Duodenal mucosa (tissue), 2 donors: ENCODE measurements at regions not wholly inside any gene's neighbourhood (a gene's known extent, or its start where the extent isn't known, plus 50 kb on each side); places are given as distances from the start of the nearest gene placed in this dataset.

Experiments used
- H3K27ac ChIP-seq: one replicate; pipeline ENCODE4 v1.7.0; 2013; ENCODE audit warnings: low read depth, low read length
- H3K27me3 ChIP-seq, 2 donors: one replicate each; pipeline ENCODE4 v1.7.0; 2013; ENCODE audit warnings: low read length in 2 of 2, control low read depth in 1 of 2; ENCODE audit not compliant: insufficient read depth in 2 of 2, control insufficient read depth in 1 of 2
- H3K36me3 ChIP-seq, 2 donors: one replicate each; pipeline ENCODE4 v1.7.0; 2013; ENCODE audit warnings: low read length in 2 of 2, control low read depth in 1 of 2; ENCODE audit not compliant: insufficient read depth in 2 of 2, control insufficient read depth in 1 of 2
- H3K4me1 ChIP-seq, 2 donors: one replicate each; pipeline ENCODE4 v1.7.0; 2013; ENCODE audit warnings: low read length in 2 of 2, control low read depth in 1 of 2; ENCODE audit not compliant: insufficient read depth in 2 of 2, control insufficient read depth in 1 of 2
- H3K4me3 ChIP-seq, 2 donors: one replicate each; pipeline ENCODE4 v1.7.0; 2013; ENCODE audit warnings: low read length in 2 of 2, low read depth in 1 of 2
- H3K9ac ChIP-seq, 2 donors: one replicate each; pipeline ENCODE4 v1.7.0; 2013; ENCODE audit warnings: low read length in 2 of 2, low read depth in 1 of 2
- H3K9me3 ChIP-seq, 2 donors: one replicate each; pipeline ENCODE4 v1.7.0; 2013; ENCODE audit warnings: low read length in 2 of 2, control low read depth in 1 of 2; ENCODE audit not compliant: control insufficient read depth in 1 of 2

DNA sequence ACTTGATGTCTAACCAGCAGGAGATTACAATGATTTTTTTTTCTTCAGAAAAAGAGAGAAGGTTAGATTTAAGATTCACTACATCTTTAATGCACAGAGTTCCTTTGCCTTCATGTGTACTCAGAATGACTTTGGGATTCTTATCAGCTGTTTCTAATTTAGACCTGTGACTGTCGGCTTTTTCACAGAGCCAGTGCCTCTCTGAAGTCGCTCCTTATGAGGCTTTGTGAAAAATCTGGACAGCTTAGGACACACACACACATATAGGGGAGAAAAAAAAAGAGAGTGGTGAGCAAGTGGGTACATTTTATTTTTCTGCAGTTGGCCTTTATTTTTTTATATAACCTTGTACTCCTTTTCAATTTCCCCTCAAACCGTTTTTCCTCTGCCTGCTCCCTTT, 893.1 kb upstream of the CELF4 start:
- no peak overlapping the region for H3K9ac ChIP-seq
- H3K4me3 ChIP-seq = no peak overlapping the region
- H3K9me3 ChIP-seq = peaks cover 0 to 4% of the 10 kb centered on the region in 2 donors
- H3K27ac ChIP-seq = no peak overlapping the region
- no peaks in the 10 kb centered on the region for H3K4me1 ChIP-seq
- H3K36me3 ChIP-seq = no peaks in the 10 kb centered on the region
- no peaks in the 10 kb centered on the region for H3K27me3 ChIP-seq

DNA sequence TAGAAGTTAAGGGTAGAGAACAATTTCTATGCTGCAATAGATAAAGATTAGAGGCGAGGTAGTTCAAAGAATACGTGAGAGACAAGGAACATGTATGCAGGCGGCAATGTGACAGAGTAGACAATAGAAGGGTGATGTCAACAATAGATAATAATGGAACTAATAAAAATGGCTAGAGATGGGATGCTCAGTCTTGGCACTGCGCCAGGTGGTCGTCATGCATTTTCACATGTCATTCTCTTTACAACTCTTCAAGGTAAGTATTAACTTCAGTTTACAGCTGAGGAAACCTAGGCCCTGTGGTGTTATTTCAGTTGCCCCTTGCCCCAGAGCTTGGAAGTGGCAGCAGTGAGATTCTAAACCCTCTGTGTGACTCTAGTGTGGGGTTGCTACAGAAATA, 890.7 kb upstream of the CELF4 start:
- peaks cover 0 to 4% of the 10 kb centered on the region in 2 donors for H3K9me3 ChIP-seq
- no peak overlapping the region for H3K4me3 ChIP-seq
- no peak overlapping the region for H3K27ac ChIP-seq
- no peak overlapping the region for H3K9ac ChIP-seq
- H3K4me1 ChIP-seq = no peaks in the 10 kb centered on the region
- H3K36me3 ChIP-seq = no peaks in the 10 kb centered on the region
- H3K27me3 ChIP-seq = no peaks in the 10 kb centered on the region

DNA sequence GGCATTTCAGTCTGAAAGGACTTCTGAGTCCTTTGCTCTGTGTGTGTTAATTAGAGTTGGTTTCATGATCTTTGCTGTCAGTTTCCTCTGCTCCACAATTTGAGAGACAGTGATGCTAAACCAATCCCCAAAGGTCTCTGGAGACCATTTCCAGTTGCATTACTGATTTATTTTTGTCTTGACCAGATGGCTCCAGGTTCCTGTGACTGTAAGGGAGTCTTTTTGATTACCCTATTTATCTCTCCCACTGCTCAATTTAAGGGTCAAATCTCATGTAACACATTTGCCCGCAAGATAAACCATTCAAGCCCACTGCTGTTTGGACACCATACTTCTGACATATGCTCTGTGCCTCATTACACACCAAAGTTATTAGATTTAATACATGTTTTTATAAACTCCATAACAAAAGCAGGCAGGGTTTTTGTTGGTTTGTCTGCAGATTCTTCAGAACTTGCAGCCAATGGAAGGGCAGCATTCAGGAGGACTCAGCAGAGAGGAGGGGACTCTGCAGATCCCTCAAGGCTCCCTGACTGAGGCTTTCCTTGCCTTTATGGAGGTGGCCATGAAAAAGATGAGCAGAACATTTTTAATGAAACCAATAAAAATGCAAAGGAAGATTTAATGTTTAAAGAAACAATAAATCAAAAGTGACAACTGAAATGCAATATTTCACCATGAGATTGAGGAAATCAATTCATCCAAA, 889.3 kb upstream of the CELF4 start:
- peaks cover 0 to 4% of the 10 kb centered on the region in 2 donors for H3K9me3 ChIP-seq
- H3K36me3 ChIP-seq = no peaks in the 10 kb centered on the region
- no peak overlapping the region for H3K4me3 ChIP-seq
- H3K4me1 ChIP-seq = no peaks in the 10 kb centered on the region
- H3K27ac ChIP-seq = no peak overlapping the region
- no peaks in the 10 kb centered on the region for H3K27me3 ChIP-seq
- no peak overlapping the region for H3K9ac ChIP-seq

DNA sequence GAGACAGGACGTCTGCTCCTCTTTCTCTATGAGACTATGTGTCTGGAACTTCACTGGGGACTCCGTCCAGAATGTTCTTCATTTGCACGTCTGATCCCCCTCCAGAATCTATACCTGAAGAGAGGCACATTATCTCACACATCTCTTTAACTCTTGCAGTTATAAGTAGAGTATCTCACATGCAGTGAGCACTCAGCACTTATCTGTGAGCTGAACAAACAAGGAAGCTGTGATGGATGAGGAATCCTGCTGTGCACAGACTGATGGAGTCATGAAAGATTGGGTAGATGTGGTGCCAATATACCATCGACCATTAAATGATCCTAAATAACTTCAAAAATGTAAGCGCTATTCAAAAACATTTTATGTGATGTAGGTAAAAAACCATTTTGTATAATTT, 888.3 kb upstream of the CELF4 start:
- Histone ChIP-seq H3K9ac (no peak overlapping the region), H3K9me3 (peaks cover 0 to 4% of the 10 kb centered on the region in 2 donors), H3K36me3 (no peaks in the 10 kb centered on the region), H3K27ac (no peak overlapping the region), H3K4me1 (no peaks in the 10 kb centered on the region), H3K27me3 (no peaks in the 10 kb centered on the region), H3K4me3 (no peak overlapping the region)

DNA sequence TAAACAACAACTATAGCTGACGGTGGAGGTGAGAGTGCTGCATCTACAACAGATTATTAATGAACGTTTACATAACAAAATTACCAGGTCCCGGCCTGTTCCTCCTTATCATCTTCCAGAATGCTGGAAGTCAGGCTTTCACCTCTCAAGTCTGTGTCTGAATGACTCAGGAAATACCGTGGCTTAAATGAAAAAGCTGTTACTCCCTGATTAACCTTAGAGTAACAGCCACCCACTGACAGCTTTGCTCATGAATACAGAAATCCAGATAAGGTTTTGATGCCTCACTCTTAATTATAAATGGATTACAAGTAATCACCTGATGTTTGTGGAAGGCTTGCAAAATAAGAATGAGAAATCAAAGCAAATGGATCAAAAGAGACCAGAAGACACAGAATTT, 885.3 kb upstream of the CELF4 start:
- H3K9me3 ChIP-seq = no peaks in the 10 kb centered on the region
- no peaks in the 10 kb centered on the region for H3K27me3 ChIP-seq
- H3K36me3 ChIP-seq = no peaks in the 10 kb centered on the region
- no peak overlapping the region for H3K27ac ChIP-seq
- H3K4me1 ChIP-seq = no peaks in the 10 kb centered on the region
- H3K4me3 ChIP-seq = no peak overlapping the region
- H3K9ac ChIP-seq = no peak overlapping the region

DNA sequence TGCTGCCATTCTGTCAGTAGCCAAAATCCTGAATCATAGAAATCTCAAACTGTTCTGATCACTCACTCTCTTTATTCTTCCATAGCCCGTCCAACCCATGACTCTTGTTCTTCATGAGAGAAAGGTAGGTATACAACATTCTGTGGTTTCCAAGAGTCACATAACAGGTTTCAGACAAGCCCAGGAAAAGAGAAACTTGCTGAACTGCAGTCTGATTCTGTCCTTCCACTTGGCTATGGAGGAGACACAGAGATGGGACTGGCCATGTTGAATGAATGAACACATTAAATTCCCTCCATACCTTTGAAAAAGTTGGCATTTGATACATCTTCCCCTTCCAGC, 880.2 kb upstream of the CELF4 start:
- H3K27me3 ChIP-seq = no peaks in the 10 kb centered on the region
- H3K9ac ChIP-seq = no peak overlapping the region
- no peak overlapping the region for H3K4me3 ChIP-seq
- no peaks in the 10 kb centered on the region for H3K4me1 ChIP-seq
- H3K9me3 ChIP-seq = no peaks in the 10 kb centered on the region
- H3K27ac ChIP-seq = no peak overlapping the region
- no peaks in the 10 kb centered on the region for H3K36me3 ChIP-seq

DNA sequence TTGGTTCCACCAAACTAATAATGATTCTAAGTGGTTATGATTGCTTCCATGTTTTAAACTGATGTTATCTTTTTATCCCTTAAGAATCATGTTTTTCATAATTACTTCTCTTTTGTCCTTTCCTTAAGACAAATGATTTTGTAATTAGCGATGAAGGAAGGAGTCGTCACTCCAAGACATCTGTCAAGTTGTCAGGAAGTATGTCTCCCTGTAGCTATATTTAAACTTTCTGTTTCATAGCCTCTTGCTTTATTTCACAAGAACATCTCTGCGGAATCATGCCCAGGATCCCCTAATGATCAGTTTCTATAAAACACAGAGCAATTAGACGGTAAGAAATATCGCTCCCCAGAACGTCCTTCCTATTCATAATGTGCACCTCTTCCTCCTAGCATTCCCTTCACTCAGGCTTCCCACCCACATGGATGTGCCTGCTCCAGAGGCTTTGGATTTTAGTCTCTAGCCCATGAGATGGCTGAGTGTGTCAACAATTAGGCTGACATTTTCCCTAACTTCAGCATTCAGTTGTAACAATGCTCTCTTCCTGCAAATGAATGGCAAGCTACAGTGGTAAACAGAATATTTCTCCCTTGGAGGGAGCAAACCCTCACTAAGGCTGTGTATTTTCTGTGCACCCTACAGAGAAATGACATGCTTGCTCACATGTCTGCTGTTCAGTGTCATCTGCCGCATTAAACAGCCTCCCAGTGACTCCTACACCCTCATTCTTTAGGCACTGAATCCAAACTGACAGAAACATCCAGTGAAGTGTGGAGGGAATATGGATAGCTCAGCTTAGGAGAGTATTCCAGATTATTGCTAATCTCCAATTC, 879.6 kb upstream of the CELF4 start:
- no peaks in the 10 kb centered on the region for H3K36me3 ChIP-seq
- H3K27me3 ChIP-seq = no peaks in the 10 kb centered on the region
- no peak overlapping the region for H3K4me3 ChIP-seq
- no peaks in the 10 kb centered on the region for H3K9me3 ChIP-seq
- H3K9ac ChIP-seq = no peak overlapping the region
- H3K27ac ChIP-seq = no peak overlapping the region
- no peaks in the 10 kb centered on the region for H3K4me1 ChIP-seq

DNA sequence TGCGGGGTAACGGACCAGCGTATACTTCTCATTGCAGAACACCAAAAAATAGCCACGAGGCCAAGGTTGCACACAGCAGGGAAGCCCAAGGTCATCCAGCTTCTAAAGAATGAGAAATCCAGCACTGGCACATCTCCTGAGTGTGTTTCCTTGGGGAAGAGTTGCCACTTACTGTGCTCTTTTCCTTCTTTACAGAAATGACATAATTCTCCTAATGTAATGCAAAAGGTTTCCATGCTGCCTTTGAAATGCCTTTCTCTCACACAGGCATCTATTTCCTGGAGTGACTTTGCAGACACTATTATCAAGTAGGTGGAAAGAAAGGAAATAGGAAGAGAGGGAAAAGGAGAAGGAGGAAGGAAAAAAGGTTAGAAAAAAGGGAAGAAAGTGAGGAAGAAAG, 862.1 kb upstream of the CELF4 start:
- Histone ChIP-seq H3K9me3 (no peaks in the 10 kb centered on the region), H3K27me3 (no peaks in the 10 kb centered on the region), H3K9ac (no peak overlapping the region), H3K4me3 (no peak overlapping the region), H3K36me3 (no peaks in the 10 kb centered on the region), H3K4me1 (no peaks in the 10 kb centered on the region), H3K27ac (no peak overlapping the region)

DNA sequence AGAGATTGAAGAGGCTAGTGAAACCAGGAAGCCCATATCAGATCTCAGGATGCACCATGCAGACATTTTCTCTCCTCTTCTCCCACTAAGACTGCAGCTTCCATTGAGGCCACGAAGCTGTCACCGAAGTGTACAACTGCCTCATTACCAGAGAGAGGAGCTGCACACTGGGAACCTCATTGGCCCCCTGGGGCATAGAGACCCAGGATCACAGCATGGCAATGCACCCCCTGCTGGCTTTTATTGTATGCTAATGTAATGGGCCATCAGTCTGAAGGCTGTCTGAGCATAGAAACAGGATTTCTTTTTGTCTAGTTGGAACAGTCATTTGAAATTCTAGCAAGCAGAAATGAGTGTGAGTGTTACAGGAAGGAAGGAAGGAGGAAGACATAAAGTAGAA, 861.6 kb upstream of the CELF4 start:
- Histone ChIP-seq H3K9me3 (no peaks in the 10 kb centered on the region), H3K36me3 (no peaks in the 10 kb centered on the region), H3K4me3 (no peak overlapping the region), H3K27me3 (no peaks in the 10 kb centered on the region), H3K4me1 (no peaks in the 10 kb centered on the region), H3K9ac (no peak overlapping the region), H3K27ac (no peak overlapping the region)

DNA sequence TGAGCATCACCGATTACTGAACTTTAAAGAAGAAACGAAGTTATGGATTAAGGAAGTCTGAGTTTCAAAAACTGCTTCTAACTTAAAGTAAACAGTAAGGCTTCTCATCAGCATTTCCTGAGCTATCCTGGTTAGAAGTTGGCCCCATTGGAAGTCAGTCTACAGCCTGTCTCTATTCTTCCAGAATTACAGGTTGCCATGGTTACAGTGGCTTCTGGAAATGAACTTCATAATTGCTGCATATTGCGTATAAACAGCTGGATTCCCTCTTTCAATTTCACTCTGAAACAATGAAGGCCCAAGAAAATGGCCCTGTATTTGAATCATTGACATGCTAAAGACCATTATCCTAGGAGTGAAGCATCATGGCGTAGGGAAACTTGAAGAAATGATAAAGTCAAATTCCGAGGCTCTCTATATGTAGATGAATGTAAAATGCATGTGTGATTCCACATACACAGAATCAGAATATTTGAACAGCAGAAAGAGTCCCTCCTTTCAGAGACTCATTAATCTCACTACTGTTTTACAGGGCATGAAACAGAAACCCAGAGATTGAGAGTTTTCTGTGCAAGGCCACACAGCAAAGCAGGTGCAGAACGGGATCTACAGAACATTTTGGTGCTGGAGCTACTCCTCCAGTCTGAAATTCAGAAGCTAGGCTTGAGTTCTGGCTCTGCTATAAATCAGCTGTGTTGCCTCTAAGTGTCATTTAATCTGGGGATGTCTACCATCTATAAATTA, 856.4 kb upstream of the CELF4 start:
- no peak overlapping the region for H3K9ac ChIP-seq
- H3K4me1 ChIP-seq = no peaks in the 10 kb centered on the region
- H3K27ac ChIP-seq = no peak overlapping the region
- H3K36me3 ChIP-seq = no peaks in the 10 kb centered on the region
- H3K9me3 ChIP-seq = no peaks in the 10 kb centered on the region
- no peaks in the 10 kb centered on the region for H3K27me3 ChIP-seq
- H3K4me3 ChIP-seq = no peak overlapping the region
